CD4-positive, alpha-beta T cell (primary cell): ENCODE measurements at regions not wholly inside any gene's neighbourhood (a gene's known extent, or its start where the extent isn't known, plus 50 kb on each side); places are given as distances from the start of the nearest gene placed in this dataset.

Experiments
- ATAC-seq: fragments of 200-7000 bp; cut with Tn5 transposase; one replicate; pipeline ENCODE4 v1.10.0; 2022; ENCODE audit warnings: mild to moderate bottlenecking; ENCODE audit not compliant: poor library complexity
- CTCF ChIA-PET: fragments of 350-600 bp; sonication (Branson Sonifier 250); formaldehyde crosslinking; loops from one replicate; lab custom pipeline; 2021; ENCODE audit warnings: antibody characterized with exemption, inconsistent platforms; lab: Charles Lee
- POLR2A ChIA-PET: fragments of 350-600 bp; sonication (Branson Sonifier 250); formaldehyde crosslinking; loops from one replicate; lab custom pipeline; 2021; ENCODE audit warnings: antibody characterized with exemption, inconsistent platforms; lab: Charles Lee
- DNase-seq, 14 experiments: peaks; one replicate each; pipeline ENCODE4 v3.0.0-alpha.2; 2013 to 2020; ENCODE audit warnings: mixed read lengths in 2 of 14
- H3K27ac ChIP-seq, 2 donors: one replicate each; pipeline versions ENCODE4 v1.5.1 to v1.7.0; 2013; ENCODE audit warnings: low read length in 2 of 2, low read depth in 1 of 2, mild to moderate bottlenecking in 1 of 2
- H3K27me3 ChIP-seq, 2 experiments: 1 replicate in 1 of 2; 2 replicates in 1 of 2; pipeline versions ENCODE4 v1.6.1 to v1.7.0; 2013; ENCODE audit warnings: low read length in 2 of 2, control low read depth in 1 of 2, mild to moderate bottlenecking in 1 of 2, moderate library complexity in 1 of 2; ENCODE audit not compliant: insufficient read depth in 2 of 2, control insufficient read depth in 1 of 2
- H3K36me3 ChIP-seq: one replicate; pipeline ENCODE4 v1.6.1; 2013; ENCODE audit warnings: low read length, control low read depth; ENCODE audit not compliant: insufficient read depth
- H3K4me1 ChIP-seq: one replicate; pipeline ENCODE4 v1.6.1; 2013; ENCODE audit warnings: low read length, control low read depth; ENCODE audit not compliant: insufficient read depth
- H3K4me3 ChIP-seq: one replicate; pipeline ENCODE4 v1.5.1; 2013; ENCODE audit warnings: mild to moderate bottlenecking, low read length, moderate library complexity
- H3K9me3 ChIP-seq, 2 experiments: 1 replicate in 1 of 2; 2 replicates in 1 of 2; pipeline versions ENCODE4 v1.6.1 to v1.7.0; 2013; ENCODE audit warnings: low read length in 2 of 2, mild to moderate bottlenecking in 2 of 2, control low read depth in 1 of 2, moderate library complexity in 1 of 2; ENCODE audit not compliant: control insufficient read depth in 1 of 2, insufficient read depth in 1 of 2
- H3K27ac Mint-ChIP-seq: one replicate; pipeline ENCODE4 v1.8.0; 2020; ENCODE audit warnings: mixed read lengths
- H3K27me3 Mint-ChIP-seq: one replicate; pipeline ENCODE4 v1.8.0; 2021; ENCODE audit warnings: mixed read lengths
- H3K36me3 Mint-ChIP-seq: one replicate; pipeline ENCODE4 v1.8.0; 2021; ENCODE audit warnings: low read depth, mixed read lengths
- H3K4me1 Mint-ChIP-seq: one replicate; pipeline ENCODE4 v1.8.0; 2021; ENCODE audit warnings: low read depth, mixed read lengths
- H3K4me3 Mint-ChIP-seq: one replicate; pipeline ENCODE4 v1.8.0; 2020; ENCODE audit warnings: mild to moderate bottlenecking, mixed read lengths
- H3K9me3 Mint-ChIP-seq: one replicate; pipeline ENCODE4 v1.8.0; 2020; ENCODE audit warnings: mixed read lengths
- CTCF ChIP-seq: fragments of 200-600 bp; IDR thresholded peaks from one replicate; pipeline ENCODE4 v1.8.0; 2022; ENCODE audit warnings: antibody characterized with exemption, mild to moderate bottlenecking
- intact Hi-C, 2 experiments: fragments of 100-400 bp; cut with DNase I in 1 of 2; cut with micrococcal nuclease in 1 of 2; formaldehyde crosslinking; loops; one replicate each; pipeline versions ENCODE4 v1.15.1 to v1.9.0; 2023 to 2025; cut with DNase I, micrococcal nuclease

DNA sequence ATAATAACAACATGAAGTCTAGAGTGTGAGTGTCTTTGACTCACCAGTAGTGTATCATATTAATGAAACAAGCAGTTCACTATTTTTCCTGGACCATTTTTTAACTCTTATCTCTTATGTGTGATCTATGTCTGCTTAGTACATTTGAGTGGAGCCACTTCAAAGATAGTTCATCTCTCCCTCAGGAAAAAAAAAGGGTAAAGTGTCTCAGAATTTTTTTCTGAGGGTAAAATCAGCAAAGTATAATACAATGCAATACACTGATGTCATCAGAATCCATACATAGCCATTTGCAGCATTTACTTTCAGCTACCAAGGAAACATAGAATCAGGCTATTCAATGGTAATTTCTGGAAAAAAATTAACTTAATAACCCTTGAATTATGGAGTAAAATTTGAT lies 706.7 kb downstream of the DNAJB9 start:
- DNase-seq (no peak), ATAC-seq (no peak)
- CTCF ChIA-PET, result no interaction called here
- Mint-ChIP-seq H3K9me3 (no peaks in the 10 kb centered on the region), H3K36me3 (no peaks in the 10 kb centered on the region), H3K27me3 (no peaks in the 10 kb centered on the region), H3K4me3 (no peak overlapping the region), H3K4me1 (no peaks in the 10 kb centered on the region), H3K27ac (no peak overlapping the region)
- POLR2A ChIA-PET, result no interaction called here
- Histone ChIP-seq H3K36me3 (no peaks in the 10 kb centered on the region), H3K4me1 (no peaks in the 10 kb centered on the region), H3K27me3 (no peaks in the 10 kb centered on the region), H3K9me3 (no peaks in the 10 kb centered on the region), H3K4me3 (no peak overlapping the region), H3K27ac (no peak overlapping the region)
- intact Hi-C loops, result no loop called here
- no peak for TF ChIP-seq CTCF

DNA sequence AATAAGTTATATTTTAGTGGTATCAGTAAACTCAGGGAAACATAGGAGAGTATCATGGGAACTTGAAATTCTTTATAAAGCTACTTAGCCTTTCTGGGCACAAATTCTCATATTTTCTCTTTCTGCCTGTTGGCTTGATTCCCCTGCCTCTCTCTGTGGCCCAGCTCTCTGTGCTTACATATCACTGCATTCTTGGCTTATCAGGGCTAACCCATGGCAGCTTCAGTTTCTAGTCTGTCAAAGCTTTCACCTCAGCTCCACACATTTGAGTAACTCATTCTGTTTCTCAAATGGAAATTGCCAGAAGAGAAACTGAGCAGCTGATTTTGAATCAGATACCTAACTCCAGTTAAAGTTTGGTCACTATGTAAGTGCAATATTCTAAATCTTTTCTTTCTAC lies 713.1 kb downstream of the DNAJB9 start:
- H3K27me3 Mint-ChIP-seq, result no peaks in the 10 kb centered on the region
- H3K4me1 Mint-ChIP-seq, result no peaks in the 10 kb centered on the region
- Histone ChIP-seq H3K9me3 (peaks cover 0 to 5% of the 10 kb centered on the region in 2 experiments), H3K4me1 (no peaks in the 10 kb centered on the region), H3K4me3 (no peak overlapping the region), H3K36me3 (no peaks in the 10 kb centered on the region), H3K27me3 (no peaks in the 10 kb centered on the region), H3K27ac (no peak overlapping the region)
- DNase-seq (no peak), ATAC-seq (no peak)
- H3K9me3 Mint-ChIP-seq, result peaks cover 12% of the 10 kb centered on the region
- intact Hi-C loops, result no loop called here
- H3K36me3 Mint-ChIP-seq, result no peaks in the 10 kb centered on the region
- no peak overlapping the region for H3K27ac Mint-ChIP-seq
- ChIA-PET CTCF (no interaction called here), POLR2A (no interaction called here)
- no peak overlapping the region for H3K4me3 Mint-ChIP-seq
- no peak for TF ChIP-seq CTCF

GRCh38 chr7:109284943-109285342 lies 715.3 kb downstream of the DNAJB9 start:
- Mint-ChIP-seq H3K4me1 (no peaks in the 10 kb centered on the region), H3K36me3 (no peaks in the 10 kb centered on the region), H3K27ac (no peak overlapping the region), H3K4me3 (no peak overlapping the region), H3K9me3 (peaks cover 17% of the 10 kb centered on the region), H3K27me3 (no peaks in the 10 kb centered on the region)
- Histone ChIP-seq H3K27ac (no peak overlapping the region), H3K36me3 (no peaks in the 10 kb centered on the region), H3K9me3 (peaks cover 0 to 5% of the 10 kb centered on the region in 2 experiments), H3K27me3 (no peaks in the 10 kb centered on the region), H3K4me1 (no peaks in the 10 kb centered on the region), H3K4me3 (no peak overlapping the region)
- ChIA-PET CTCF (no interaction called here), POLR2A (no interaction called here)
- TF ChIP-seq CTCF, result no peak
- ATAC-seq (no peak), DNase-seq (no peak)
- intact Hi-C loops, result no loop called here
